ENCODE measurements at regions not wholly inside any gene's neighbourhood (a gene's known extent, or its start where the extent isn't known, plus 50 kb on each side); places are given as distances from the start of the nearest gene placed in this dataset.

GRCh38 chr10:80709866-80710265 is 172.2 kb downstream of the SH2D4B start (continued):
- TF ChIP-seq E2F6 (IDR thresholded peaks at IDR 0.05): no peak
